Fibroblast of lung (primary cell): ENCODE measurements at regions not wholly inside any gene's neighbourhood (a gene's known extent, or its start where the extent isn't known, plus 50 kb on each side); places are given as distances from the start of the nearest gene placed in this dataset.

Experiments used
- DNase-seq, 2 donors: peaks; one replicate each; pipeline versions ENCODE4 v3.0.0 to v3.0.0-alpha.2; 2010; ENCODE audit warnings: low read depth in 2 of 2
- H2AFZ ChIP-seq: 2 replicates; pipeline ENCODE4 v1.5.1; 2012; ENCODE audit warnings: low read length, control low read depth, inconsistent platforms
- H3K27ac ChIP-seq: 2 replicates; pipeline ENCODE4 v1.5.1; 2011; ENCODE audit warnings: low read length, control low read depth; ENCODE audit not compliant: insufficient read depth
- H3K27me3 ChIP-seq: 2 replicates; pipeline ENCODE4 v1.5.1; 2011; ENCODE audit warnings: mild to moderate bottlenecking, low read length; ENCODE audit not compliant: control insufficient read depth, insufficient read depth
- H3K36me3 ChIP-seq: 2 replicates; pipeline ENCODE4 v1.5.1; 2011; ENCODE audit warnings: low read length; ENCODE audit not compliant: control insufficient read depth, insufficient read depth
- H3K4me1 ChIP-seq: 2 replicates; pipeline ENCODE4 v1.5.1; 2011; ENCODE audit warnings: low read length; ENCODE audit not compliant: control insufficient read depth, insufficient read depth; ENCODE audit errors: extremely low read depth
- H3K4me2 ChIP-seq: 2 replicates; pipeline ENCODE4 v1.5.1; 2011; ENCODE audit warnings: low read length, control low read depth; ENCODE audit not compliant: insufficient read depth; ENCODE audit errors: extremely low read depth
- H3K4me3 ChIP-seq, 4 experiments: fragments of 200-600 bp in 1 of 4; sonication (generic) in 1 of 4; replicated peaks in 1 of 4; 2 replicates each; pipeline ENCODE4 v1.5.1; 2011 to 2016; ENCODE audit warnings: low read length in 4 of 4, low read depth in 3 of 4, mild to moderate bottlenecking in 3 of 4, control low read depth in 2 of 4, inconsistent platforms in 1 of 4, mixed read lengths in 1 of 4; ENCODE audit not compliant: insufficient read depth in 1 of 4; ENCODE audit errors: control extremely low read depth in 1 of 4
- H3K79me2 ChIP-seq: 2 replicates; pipeline ENCODE4 v1.5.1; 2012; ENCODE audit warnings: mild to moderate bottlenecking, low read length, inconsistent platforms; ENCODE audit not compliant: control insufficient read depth, insufficient read depth
- H3K9ac ChIP-seq: 2 replicates; pipeline ENCODE4 v1.5.1; 2011; ENCODE audit warnings: mild to moderate bottlenecking, low read length, control low read depth; ENCODE audit not compliant: insufficient read depth
- H3K9me3 ChIP-seq: 2 replicates; pipeline ENCODE4 v1.5.1; 2012; ENCODE audit warnings: low read depth, low read length; ENCODE audit not compliant: control insufficient read depth, insufficient read depth
- H4K20me1 ChIP-seq: 2 replicates; pipeline ENCODE4 v1.5.1; 2011; ENCODE audit warnings: low read length; ENCODE audit not compliant: control insufficient read depth, insufficient read depth; ENCODE audit errors: extremely low read depth
- CTCF ChIP-seq, 2 donors: IDR thresholded peaks in 1 of 2; conservative IDR thresholded peaks in 1 of 2; 1 replicate in 1 of 2; 2 replicates in 1 of 2; pipeline ENCODE4 v1.5.1; 2011 to 2012; ENCODE audit warnings: low read length in 2 of 2, control low read depth in 1 of 2, inconsistent platforms in 1 of 2, low read depth in 1 of 2, mild to moderate bottlenecking in 1 of 2
- EZH2 ChIP-seq: IDR thresholded peaks from 2 replicates; pipeline ENCODE4 v1.5.1; 2012; ENCODE audit warnings: low read length, control low read depth, mild to moderate bottlenecking; ENCODE audit errors: missing control alignments

- Histone ChIP-seq H3K9me3 (no peaks in the 10 kb centered on the region), H3K4me2 (no peak overlapping the region), H3K9ac (no peak overlapping the region), H3K36me3 (no peaks in the 10 kb centered on the region), H3K4me3 (no peak overlapping the region), H4K20me1 (no peaks in the 10 kb centered on the region), H2AFZ (no peak overlapping the region), H3K27me3 (no peaks in the 10 kb centered on the region), H3K79me2 (no peaks in the 10 kb centered on the region), H3K4me1 (no peaks in the 10 kb centered on the region), H3K27ac (no peak overlapping the region)
- DNase-seq: peak in 1 of 2 donors; percentile 11
- no peak for TF ChIP-seq CTCF (conservative IDR thresholded peaks at IDR 0.05 in 1 of 2, IDR thresholded peaks at IDR 0.05 in 1 of 2; ENCODE audit: low read depth in 1 of 2, low read length in 2 of 2)
- TF ChIP-seq EZH2: no peak
Observed at GRCh38 chr14:101196795-101197590, 293.5 kb upstream of the RTL1 start.

GRCh38 chr14:101197595-101198397 lies 294.3 kb upstream of the RTL1 start:
- Histone ChIP-seq H3K36me3 (no peaks in the 10 kb centered on the region), H3K9me3 (no peaks in the 10 kb centered on the region), H3K9ac (no peak overlapping the region), H3K27ac (no peak overlapping the region), H4K20me1 (no peaks in the 10 kb centered on the region), H2AFZ (no peak overlapping the region), H3K4me3 (no peak overlapping the region), H3K79me2 (no peaks in the 10 kb centered on the region), H3K27me3 (no peaks in the 10 kb centered on the region), H3K4me1 (no peaks in the 10 kb centered on the region), H3K4me2 (no peak overlapping the region)
- TF ChIP-seq CTCF (conservative IDR thresholded peaks at IDR 0.05 in 1 of 2, IDR thresholded peaks at IDR 0.05 in 1 of 2; ENCODE audit: low read depth in 1 of 2, low read length in 2 of 2): no peak
- TF ChIP-seq EZH2: no peak
- no peak for DNase-seq

GRCh38 chr14:101198398-101199027 lies 295.0 kb upstream of the RTL1 start:
- Histone ChIP-seq H3K36me3 (no peaks in the 10 kb centered on the region), H3K4me2 (no peak overlapping the region), H4K20me1 (no peaks in the 10 kb centered on the region), H3K27ac (no peak overlapping the region), H3K27me3 (no peaks in the 10 kb centered on the region), H3K4me1 (no peaks in the 10 kb centered on the region), H3K9me3 (no peaks in the 10 kb centered on the region), H2AFZ (no peak overlapping the region), H3K4me3 (no peak overlapping the region), H3K9ac (no peak overlapping the region), H3K79me2 (no peaks in the 10 kb centered on the region)
- TF ChIP-seq CTCF (conservative IDR thresholded peaks at IDR 0.05 in 1 of 2, IDR thresholded peaks at IDR 0.05 in 1 of 2; ENCODE audit: low read depth in 1 of 2, low read length in 2 of 2): no peak
- TF ChIP-seq EZH2: no peak
- no peak for DNase-seq
